T follicular helper cell (primary cell): ENCODE measurements at regions not wholly inside any gene's neighbourhood (a gene's known extent, or its start where the extent isn't known, plus 50 kb on each side); places are given as distances from the start of the nearest gene placed in this dataset.

ENCODE experiments used
- DNase-seq: peaks from one replicate; pipeline ENCODE4 v3.0.0-alpha.2; 2020; ENCODE audit warnings: low read depth

GRCh38 chr10:44477046-44477425 is 92.1 kb upstream of the CXCL12 start:
- no peak for DNase-seq

DNA sequence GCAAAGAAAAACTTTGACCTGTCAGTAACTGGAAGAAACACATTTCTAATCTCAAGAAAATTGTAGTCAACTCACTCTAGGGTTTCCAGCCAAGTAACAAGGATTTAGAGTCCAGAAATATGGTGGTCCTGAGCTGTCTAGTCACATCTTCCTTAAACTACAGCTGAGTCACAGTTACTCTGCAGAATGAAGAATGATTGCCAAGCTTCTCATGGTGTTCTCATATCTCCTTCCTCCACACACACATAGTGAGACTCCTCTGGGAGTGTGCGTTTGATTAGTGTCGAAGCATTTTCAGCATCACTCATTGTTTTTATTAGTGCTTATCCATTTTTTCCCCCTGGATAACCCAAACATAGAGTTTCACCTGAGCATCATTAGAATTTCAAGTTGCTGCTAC is 93.1 kb upstream of the CXCL12 start:
- no peak for DNase-seq

DNA sequence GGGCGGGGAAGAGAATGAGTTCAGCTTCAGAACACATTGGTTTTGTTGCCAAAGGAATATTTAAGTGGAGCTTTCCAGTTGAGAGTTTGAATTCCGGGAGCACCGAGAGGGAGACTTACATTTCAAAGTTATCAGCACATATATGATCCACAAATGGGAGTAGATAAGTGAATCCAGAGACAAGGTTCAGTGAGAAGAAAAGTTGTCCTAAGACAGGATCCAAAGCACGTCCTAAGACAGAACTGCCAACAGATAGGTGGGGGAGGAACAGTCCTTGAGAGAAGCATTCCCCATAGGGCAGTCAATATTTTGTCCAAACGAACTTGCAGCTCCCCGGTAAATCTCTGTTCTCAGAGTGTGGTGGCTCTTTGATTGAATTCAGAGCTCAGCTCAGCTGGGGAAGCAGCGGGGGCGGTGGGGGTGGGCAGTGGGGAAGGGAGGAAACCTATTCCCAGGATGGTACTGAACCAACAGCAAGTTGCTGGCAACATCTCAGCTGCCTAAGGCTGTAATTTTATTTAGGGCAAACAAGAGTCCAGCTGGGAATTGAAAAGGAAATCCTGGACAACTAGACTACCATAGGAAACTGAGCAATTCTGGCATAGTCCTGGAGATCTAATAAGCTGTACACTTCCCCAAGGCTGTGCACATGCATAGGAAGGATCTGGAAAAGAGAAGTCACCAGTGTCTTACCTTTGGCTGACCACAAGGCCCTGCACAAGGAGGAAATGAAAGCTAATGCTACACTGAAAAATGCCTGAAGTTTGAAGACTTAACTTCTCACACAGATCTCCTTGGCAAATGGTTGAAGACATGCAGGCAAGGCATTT is 94.2 kb upstream of the CXCL12 start:
- DNase-seq, result no peak

DNA sequence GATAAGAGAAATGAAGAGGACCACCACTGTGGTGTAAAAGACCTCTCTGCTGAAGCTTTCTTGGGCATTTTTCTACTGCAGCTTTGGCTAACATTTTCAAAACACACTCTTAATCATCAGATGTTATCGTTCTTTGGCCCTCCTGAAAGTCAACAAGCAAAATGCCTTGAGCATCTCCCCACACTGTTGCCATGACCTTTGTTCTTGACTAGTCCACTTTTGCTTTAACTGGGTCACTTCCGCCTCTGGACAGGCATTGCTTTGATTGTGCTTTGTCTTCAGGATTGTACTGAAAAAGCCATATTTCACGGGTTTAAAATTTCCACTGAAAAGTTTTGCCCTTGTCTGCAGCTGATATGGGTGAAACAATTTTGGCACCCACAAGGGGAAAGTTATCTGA is 107.8 kb upstream of the CXCL12 start:
- DNase-seq, result no peak

DNA sequence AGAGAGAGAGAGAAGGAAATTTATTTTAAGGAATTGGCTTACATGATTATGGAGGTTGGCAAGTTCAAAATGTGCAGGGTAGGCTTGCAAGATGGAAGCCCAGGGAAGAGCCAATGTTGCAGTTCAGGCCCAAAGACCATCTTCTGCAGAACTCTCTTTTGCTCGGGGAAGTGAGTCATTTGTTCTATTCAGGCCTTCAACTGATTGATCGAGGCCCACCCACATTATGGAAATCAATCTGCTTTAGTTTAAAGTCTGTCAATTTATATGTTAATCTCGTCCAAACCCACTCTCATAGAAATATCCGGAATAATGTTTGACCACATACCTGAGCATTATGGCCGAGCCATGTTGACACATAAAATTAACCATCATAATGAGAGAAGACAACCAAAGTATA is 113.3 kb upstream of the CXCL12 start:
- DNase-seq, result no peak

GRCh38 chr10:44500451-44500850 is 115.6 kb upstream of the CXCL12 start:
- DNase-seq, result no peak

GRCh38 chr10:44506386-44506785 is 121.5 kb upstream of the CXCL12 start:
- no peak for DNase-seq

DNA sequence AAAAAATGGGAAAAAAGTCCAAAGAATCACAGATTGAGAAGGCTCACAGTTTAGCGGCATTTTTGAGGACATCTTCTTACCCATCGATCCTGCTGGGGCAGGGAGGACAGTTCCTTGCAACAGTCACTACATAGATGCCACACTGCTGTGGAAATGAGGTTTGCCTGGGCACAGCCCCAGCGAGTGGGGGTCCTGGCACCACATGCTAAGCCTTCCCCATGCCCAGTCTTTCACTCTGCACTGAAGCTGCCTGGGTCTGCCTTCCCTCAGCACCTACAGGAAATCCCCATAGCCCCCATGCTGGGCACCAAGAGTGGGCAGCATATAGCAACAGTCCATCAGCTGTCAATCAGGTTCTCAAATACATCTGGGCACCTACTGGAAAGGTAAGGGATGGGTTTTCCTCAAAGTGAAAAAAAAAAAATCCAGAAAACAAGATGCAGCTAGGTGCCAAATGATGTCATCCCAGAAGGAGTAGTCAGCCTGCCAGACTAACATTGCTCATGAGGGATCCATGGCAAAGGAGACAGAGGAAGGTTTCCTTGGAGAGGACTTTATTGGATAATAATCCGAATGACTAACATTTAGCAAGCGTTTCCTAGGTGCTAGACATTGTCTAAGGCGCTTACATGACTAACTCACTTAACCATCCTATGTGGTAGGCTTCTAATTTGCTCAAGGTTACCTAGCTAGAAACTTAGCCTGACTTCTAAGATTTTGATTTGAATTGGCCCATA is 125.7 kb upstream of the CXCL12 start:
- no peak for DNase-seq

DNA sequence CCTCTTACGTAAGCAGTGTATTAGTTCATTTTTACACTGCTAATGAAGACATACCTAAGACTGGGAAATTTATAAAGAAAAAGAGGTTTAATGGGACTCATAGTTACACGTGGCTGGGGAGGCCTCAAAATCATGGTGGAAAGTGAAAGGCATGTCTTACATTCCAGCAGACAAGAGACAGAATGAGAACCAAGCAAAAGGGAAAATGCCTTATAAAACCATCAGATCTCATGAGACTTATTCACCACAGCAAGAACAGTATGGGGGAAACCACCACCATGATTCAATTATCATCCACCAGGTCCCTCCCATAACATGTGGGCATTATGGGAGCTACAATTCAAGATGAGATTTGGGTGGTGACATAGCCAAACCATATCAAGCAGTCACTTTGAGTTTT is 126.3 kb upstream of the CXCL12 start:
- DNase-seq, result no peak

GRCh38 chr10:44511601-44512000 is 126.7 kb upstream of the CXCL12 start:
- no peak for DNase-seq

GRCh38 chr10:44512431-44513022 is 127.6 kb upstream of the CXCL12 start:
- no peak for DNase-seq

- DNase-seq, result no peak
Measured at GRCh38 chr10:44513591-44513990, 128.7 kb upstream of the CXCL12 start.

- no peak for DNase-seq
Measured at GRCh38 chr10:44516891-44517290, 132.0 kb upstream of the CXCL12 start.

DNA sequence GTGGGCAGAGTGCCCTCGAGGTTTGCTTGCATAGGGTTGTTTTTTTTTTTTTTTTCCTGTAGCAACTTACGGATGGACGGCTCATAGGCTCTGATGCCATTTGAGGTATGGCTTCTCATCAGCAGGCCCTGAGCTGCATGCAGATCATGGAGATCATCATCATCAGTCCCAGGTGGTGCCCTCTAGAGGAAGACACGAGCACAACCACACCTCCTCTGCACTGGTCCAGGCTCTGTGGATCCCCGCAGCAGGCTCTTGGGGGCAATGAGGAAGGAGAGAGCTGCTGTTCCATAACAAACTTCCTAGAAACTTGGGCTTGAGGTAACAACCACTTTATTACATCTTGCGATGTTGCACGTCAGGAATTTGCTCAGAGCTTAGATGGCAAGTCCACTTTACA is 132.7 kb upstream of the CXCL12 start:
- no peak for DNase-seq

GRCh38 chr10:44519361-44519760 is 134.5 kb upstream of the CXCL12 start:
- DNase-seq, result no peak

- no peak for DNase-seq
Measured at GRCh38 chr10:44520651-44521050, 135.8 kb upstream of the CXCL12 start.

DNA sequence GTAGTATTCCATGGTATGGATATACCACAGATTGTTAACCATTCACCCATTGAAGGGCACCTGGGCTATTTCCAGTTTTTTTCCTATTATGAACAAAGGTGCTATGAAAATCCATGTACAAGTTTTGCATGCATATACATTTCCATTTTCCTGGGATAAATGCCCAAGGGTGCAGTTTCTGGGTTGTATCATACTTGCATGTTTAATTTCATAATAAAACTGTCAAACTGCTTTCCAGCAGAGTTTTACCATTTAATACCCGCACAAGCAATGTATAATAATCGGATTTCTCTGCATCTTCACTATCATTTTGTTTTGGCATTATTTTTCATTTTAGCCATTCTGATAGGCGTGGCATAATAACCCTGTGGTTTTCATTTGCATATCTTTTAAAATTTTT is 154.3 kb upstream of the CXCL12 start:
- DNase-seq, result no peak

DNA sequence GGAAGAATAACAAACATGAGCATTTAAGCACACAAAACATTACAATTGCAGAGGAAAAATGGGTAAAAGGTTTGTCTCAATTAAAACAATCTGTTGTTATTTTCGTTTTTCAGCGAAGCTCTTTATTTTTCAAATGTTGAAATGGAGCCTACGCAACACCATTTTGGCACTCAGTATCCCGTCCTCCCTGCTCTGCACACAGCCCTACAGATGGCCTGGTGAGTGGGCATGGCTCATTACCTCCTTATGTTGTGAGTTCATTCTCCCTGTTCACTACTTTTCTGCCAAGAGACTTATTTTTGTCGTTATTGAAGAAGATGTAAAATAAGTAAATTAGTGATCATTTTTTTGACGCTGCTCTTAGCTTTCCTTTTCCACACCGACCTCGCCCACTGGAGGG is 167.8 kb upstream of the CXCL12 start:
- no peak for DNase-seq

- DNase-seq, result no peak
Measured at GRCh38 chr10:44557596-44558191, 172.8 kb upstream of the CXCL12 start.

- no peak for DNase-seq
Measured at GRCh38 chr10:44558521-44558920, 173.6 kb upstream of the CXCL12 start.

GRCh38 chr10:44564361-44564760 is 179.5 kb upstream of the CXCL12 start:
- DNase-seq, result no peak

DNA sequence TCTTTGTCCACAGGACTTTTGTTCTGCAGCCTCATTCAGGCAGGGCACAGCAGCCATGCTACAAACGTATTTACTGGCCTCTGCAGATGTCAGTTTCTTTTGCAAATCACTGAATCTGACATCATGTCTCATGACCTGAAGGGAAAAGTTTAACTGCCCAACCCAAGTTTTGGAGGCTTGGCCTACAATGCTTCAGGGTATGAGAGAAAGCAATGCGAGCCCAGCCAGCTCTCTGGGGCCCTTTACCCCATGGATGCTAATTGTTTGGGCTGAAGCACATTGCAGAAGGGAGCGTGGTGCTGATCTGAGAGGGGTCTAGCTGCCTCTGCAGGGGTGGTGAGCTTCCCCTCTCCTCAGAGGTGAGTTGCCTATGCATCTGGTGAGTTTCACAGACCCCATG is 179.9 kb upstream of the CXCL12 start:
- DNase-seq, result no peak

- DNase-seq, result no peak
Measured at GRCh38 chr10:44566786-44567185, 181.9 kb upstream of the CXCL12 start.
